Type B pancreatic cell (in vitro differentiated cells): ENCODE measurements at regions not wholly inside any gene's neighbourhood (a gene's known extent, or its start where the extent isn't known, plus 50 kb on each side); places are given as distances from the start of the nearest gene placed in this dataset.

Experiments used
- DNase-seq: peaks from one replicate; pipeline ENCODE4 v3.0.0; 2021; ENCODE audit warnings: mixed read lengths; ENCODE audit not compliant: unreplicated experiment; ENCODE audit errors: extremely low spot score
- H3K27ac Mint-ChIP-seq: 2 replicates; pipeline ENCODE4 v1.8.0; 2021; ENCODE audit warnings: mild to moderate bottlenecking, mixed read lengths
- H3K27me3 Mint-ChIP-seq: 2 replicates; pipeline ENCODE4 v1.8.0; 2021; ENCODE audit warnings: mixed read lengths
- H3K36me3 Mint-ChIP-seq: 2 replicates; pipeline ENCODE4 v1.8.0; 2021; ENCODE audit warnings: mixed read lengths
- H3K4me1 Mint-ChIP-seq: one replicate; pipeline ENCODE4 v1.8.0; 2021; ENCODE audit warnings: mixed read lengths; ENCODE audit not compliant: unreplicated experiment
- H3K4me3 Mint-ChIP-seq: 2 replicates; pipeline ENCODE4 v1.8.0; 2021; ENCODE audit warnings: mild to moderate bottlenecking, mixed read lengths
- H3K9me3 Mint-ChIP-seq: 2 replicates; pipeline ENCODE4 v1.8.0; 2021; ENCODE audit warnings: mixed read lengths
- TF ChIP-seq, protein P1 (sequence below): fragments of 200-600 bp; sonication (generic); conservative IDR thresholded peaks from 2 replicates; pipeline ENCODE4 v1.5.0; 2021; ENCODE audit warnings: antibody characterized with exemption, mild to moderate bottlenecking

DNA sequence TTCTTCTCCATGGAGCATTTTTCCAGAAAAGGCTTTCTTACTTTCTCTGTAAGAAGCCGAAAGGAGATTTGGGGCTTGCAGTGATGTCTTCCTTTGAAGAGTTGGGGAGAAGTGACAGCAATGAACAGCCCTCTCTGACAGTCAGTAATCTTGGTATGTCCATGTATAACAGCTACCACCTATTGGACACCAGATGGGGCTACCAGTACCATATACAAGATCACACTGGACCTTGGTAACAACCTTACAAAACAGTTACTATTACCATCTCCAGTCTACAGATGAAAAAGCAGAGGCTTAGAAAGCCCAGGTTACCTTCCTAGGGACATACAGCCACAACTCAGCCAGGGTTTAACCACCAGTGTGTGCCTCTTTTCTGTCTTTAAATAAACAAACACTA lies 272.7 kb upstream of the TRPC7 start:
- H3K27me3 Mint-ChIP-seq: peaks cover 6% of the 10 kb centered on the region
- H3K4me3 Mint-ChIP-seq: no peak overlapping the region
- H3K9me3 Mint-ChIP-seq: no peaks in the 10 kb centered on the region
- no peaks in the 10 kb centered on the region for H3K36me3 Mint-ChIP-seq
- H3K27ac Mint-ChIP-seq: no peak overlapping the region
- H3K4me1 Mint-ChIP-seq: no peaks in the 10 kb centered on the region
- DNase-seq: no peak
- TF ChIP-seq, protein P1, sequence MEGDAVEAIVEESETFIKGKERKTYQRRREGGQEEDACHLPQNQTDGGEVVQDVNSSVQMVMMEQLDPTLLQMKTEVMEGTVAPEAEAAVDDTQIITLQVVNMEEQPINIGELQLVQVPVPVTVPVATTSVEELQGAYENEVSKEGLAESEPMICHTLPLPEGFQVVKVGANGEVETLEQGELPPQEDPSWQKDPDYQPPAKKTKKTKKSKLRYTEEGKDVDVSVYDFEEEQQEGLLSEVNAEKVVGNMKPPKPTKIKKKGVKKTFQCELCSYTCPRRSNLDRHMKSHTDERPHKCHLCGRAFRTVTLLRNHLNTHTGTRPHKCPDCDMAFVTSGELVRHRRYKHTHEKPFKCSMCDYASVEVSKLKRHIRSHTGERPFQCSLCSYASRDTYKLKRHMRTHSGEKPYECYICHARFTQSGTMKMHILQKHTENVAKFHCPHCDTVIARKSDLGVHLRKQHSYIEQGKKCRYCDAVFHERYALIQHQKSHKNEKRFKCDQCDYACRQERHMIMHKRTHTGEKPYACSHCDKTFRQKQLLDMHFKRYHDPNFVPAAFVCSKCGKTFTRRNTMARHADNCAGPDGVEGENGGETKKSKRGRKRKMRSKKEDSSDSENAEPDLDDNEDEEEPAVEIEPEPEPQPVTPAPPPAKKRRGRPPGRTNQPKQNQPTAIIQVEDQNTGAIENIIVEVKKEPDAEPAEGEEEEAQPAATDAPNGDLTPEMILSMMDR: no peak

DNA sequence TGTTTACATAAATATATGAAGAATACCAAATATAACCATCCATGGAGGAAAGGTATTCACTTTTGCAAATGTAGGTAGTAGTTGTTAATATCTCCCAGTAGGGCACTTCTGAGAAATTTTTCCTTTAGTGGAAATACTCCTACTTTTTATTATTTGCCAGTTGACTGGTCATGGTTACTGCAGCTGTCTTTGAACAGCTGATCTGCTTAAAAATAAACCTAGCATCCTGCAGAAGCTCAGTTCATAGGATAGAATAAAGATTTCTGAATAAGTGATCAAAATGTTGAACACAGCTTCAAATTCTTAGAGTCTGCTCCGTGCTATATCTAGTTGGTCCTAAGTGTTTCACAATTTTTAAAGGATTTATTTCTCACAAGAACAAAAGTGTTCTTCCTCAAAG lies 270.7 kb upstream of the TRPC7 start:
- Mint-ChIP-seq H3K27me3 (peaks cover 3% of the 10 kb centered on the region), H3K9me3 (no peaks in the 10 kb centered on the region), H3K27ac (no peak overlapping the region), H3K4me3 (no peak overlapping the region), H3K36me3 (no peaks in the 10 kb centered on the region), H3K4me1 (no peaks in the 10 kb centered on the region)
- TF ChIP-seq, protein P1: no peak
- DNase-seq: no peak

DNA sequence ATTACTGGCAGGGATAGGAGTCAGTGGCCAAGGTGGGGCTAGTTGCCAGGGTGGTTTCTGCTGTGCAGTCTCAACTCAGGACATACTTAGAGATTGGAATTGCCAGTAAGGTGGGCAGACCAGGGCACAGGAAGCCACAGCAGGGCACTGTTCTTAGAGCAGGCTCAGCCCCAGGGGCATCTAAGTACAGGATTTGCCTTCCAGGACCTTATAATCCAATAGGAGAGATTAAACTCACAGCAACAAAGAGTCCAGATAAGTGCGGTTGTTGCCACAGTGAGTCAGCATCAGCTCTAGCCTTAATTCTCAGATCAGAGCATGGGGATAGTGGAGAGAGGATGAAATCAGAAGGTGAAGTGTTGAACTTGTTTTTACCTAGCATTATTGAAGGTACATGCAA lies 265.8 kb upstream of the TRPC7 start:
- no peak for DNase-seq
- H3K9me3 Mint-ChIP-seq: no peaks in the 10 kb centered on the region
- no peaks in the 10 kb centered on the region for H3K4me1 Mint-ChIP-seq
- no peak overlapping the region for H3K4me3 Mint-ChIP-seq
- H3K27me3 Mint-ChIP-seq: no peaks in the 10 kb centered on the region
- H3K27ac Mint-ChIP-seq: no peak overlapping the region
- TF ChIP-seq, protein P1: no peak
- H3K36me3 Mint-ChIP-seq: no peaks in the 10 kb centered on the region

DNA sequence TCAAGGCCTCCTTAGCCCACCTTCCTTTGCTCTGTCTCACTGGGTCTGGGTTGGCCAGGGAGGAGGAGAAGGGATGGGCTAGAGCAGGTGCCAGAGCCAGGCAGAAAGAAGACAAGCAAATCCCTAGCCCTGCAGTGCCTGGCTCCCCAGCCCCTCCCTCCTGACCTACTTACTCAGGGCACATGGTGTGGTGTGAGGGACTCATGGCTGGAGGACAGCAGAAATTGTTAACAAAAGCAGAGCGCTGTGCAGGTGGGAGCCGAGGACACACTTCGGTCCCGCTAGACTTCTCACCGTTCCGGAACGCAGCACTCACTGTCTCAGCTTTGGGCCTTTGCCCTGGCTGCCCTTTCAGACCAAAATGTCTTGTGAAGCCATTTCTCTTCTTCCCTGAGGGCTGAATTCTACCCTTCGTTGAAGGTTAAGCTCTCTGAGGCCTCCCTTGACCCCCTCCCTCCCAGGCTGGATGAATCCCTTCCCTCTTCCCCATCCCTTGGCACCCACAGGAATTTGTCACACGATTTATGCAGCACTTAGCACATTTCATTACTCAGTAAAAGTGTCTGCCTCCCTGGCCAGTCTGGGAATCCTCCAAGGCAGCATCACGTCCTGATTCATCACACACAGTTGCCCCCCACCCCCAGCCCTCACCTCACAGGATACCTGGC lies 263.9 kb upstream of the TRPC7 start:
- no peaks in the 10 kb centered on the region for H3K36me3 Mint-ChIP-seq
- no peak overlapping the region for H3K27ac Mint-ChIP-seq
- no peaks in the 10 kb centered on the region for H3K4me1 Mint-ChIP-seq
- H3K27me3 Mint-ChIP-seq: no peaks in the 10 kb centered on the region
- no peak overlapping the region for H3K4me3 Mint-ChIP-seq
- TF ChIP-seq, protein P1: no peak
- no peaks in the 10 kb centered on the region for H3K9me3 Mint-ChIP-seq
- DNase-seq: no peak

DNA sequence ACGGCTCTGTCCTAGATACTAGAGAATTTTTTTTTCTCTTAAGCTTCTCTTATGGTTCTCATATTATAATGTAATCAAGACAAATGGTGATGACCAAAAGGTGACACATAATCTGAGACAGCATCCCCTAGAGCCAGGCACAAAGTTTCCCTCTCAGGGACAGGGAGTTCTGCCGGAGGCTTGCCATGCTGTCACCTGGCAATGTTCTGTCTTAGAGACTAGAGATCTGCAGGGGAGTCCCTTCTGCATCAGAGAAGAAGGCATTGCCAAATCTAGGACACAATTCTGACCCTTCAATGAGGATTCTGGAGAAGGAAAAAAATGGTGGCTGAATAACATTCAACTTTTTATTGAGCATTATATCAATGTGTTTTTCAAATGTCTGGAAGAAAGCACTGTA lies 261.2 kb upstream of the TRPC7 start:
- no peaks in the 10 kb centered on the region for H3K4me1 Mint-ChIP-seq
- no peaks in the 10 kb centered on the region for H3K9me3 Mint-ChIP-seq
- no peak for DNase-seq
- no peak overlapping the region for H3K27ac Mint-ChIP-seq
- TF ChIP-seq, protein P1: no peak
- no peaks in the 10 kb centered on the region for H3K36me3 Mint-ChIP-seq
- H3K27me3 Mint-ChIP-seq: no peaks in the 10 kb centered on the region
- no peak overlapping the region for H3K4me3 Mint-ChIP-seq

DNA sequence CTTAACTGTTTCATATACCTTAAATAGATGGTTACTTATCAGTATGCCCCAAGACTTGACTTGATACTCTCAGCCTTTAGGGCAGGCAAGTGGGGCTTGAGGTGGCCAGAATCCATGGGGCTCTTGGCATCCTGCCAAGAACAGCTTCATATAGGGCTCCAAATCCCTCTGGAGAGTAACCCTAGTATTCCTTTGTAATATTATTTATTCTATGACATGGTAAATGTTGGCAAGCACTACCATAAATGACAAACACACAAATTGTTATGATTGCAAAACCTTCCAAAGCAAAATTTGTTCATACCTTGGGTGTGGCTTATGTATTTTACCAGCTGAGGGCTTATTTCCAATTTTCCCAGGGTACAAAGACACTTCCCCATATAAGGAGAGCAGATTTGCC lies 257.4 kb upstream of the TRPC7 start:
- TF ChIP-seq, protein P1: no peak
- H3K4me3 Mint-ChIP-seq: no peak overlapping the region
- no peak for DNase-seq
- no peaks in the 10 kb centered on the region for H3K27me3 Mint-ChIP-seq
- no peaks in the 10 kb centered on the region for H3K9me3 Mint-ChIP-seq
- no peaks in the 10 kb centered on the region for H3K36me3 Mint-ChIP-seq
- H3K4me1 Mint-ChIP-seq: no peaks in the 10 kb centered on the region
- no peak overlapping the region for H3K27ac Mint-ChIP-seq
